Smooth muscle cell (in vitro differentiated cells): ENCODE measurements at regions not wholly inside any gene's neighbourhood (a gene's known extent, or its start where the extent isn't known, plus 50 kb on each side); places are given as distances from the start of the nearest gene placed in this dataset.

Source experiments
- DNase-seq: peaks from one replicate; lab custom pipeline; 2025; ENCODE audit not compliant: unreplicated experiment; lab: John Stamatoyannopoulos, UW
- H2AFZ ChIP-seq: fragments of 200-600 bp; sonication (generic); 2 replicates; pipeline ENCODE4 v1.6.0; 2016; ENCODE audit warnings: antibody characterized with exemption, low read depth, mild to moderate bottlenecking
- H3F3A ChIP-seq: fragments of 200-600 bp; sonication (generic); 2 replicates; pipeline ENCODE4 v1.6.0; 2017; ENCODE audit warnings: antibody characterized with exemption, low read depth
- H3K27ac ChIP-seq: fragments of 200-600 bp; sonication (generic); 2 replicates; pipeline ENCODE4 v1.5.1; 2016; ENCODE audit warnings: low read depth, mild to moderate bottlenecking
- H3K27me3 ChIP-seq: fragments of 200-600 bp; sonication (generic); 2 replicates; pipeline ENCODE4 v1.6.1; 2016; ENCODE audit warnings: low read depth, mild to moderate bottlenecking
- H3K36me3 ChIP-seq: fragments of 200-600 bp; sonication (generic); 2 replicates; pipeline ENCODE4 v1.5.1; 2016; ENCODE audit warnings: low read depth
- H3K4me1 ChIP-seq: fragments of 200-600 bp; sonication (generic); 2 replicates; pipeline ENCODE4 v1.5.1; 2016; ENCODE audit warnings: low read depth
- H3K4me2 ChIP-seq: fragments of 200-600 bp; sonication (generic); 2 replicates; pipeline ENCODE4 v1.6.0; 2016; ENCODE audit warnings: mild to moderate bottlenecking
- H3K4me3 ChIP-seq: fragments of 200-600 bp; sonication (generic); 2 replicates; pipeline ENCODE4 v1.5.1; 2016; ENCODE audit warnings: mild to moderate bottlenecking
- H3K79me2 ChIP-seq: fragments of 200-600 bp; sonication (generic); 2 replicates; pipeline ENCODE4 v1.6.0; 2016; ENCODE audit warnings: low read depth, mild to moderate bottlenecking
- H3K9ac ChIP-seq: fragments of 200-600 bp; sonication (generic); 2 replicates; pipeline ENCODE4 v1.6.0; 2016; ENCODE audit warnings: low read depth
- H3K9me3 ChIP-seq: fragments of 200-600 bp; sonication (generic); replicated peaks from 2 replicates; pipeline ENCODE4 v1.5.1; 2016; ENCODE audit warnings: low read depth
- H4K20me1 ChIP-seq: fragments of 200-600 bp; sonication (generic); 2 replicates; pipeline ENCODE4 v1.6.0; 2016; ENCODE audit warnings: low read depth
- WGBS: methylation state at CpG from one replicate; pipeline ENCODE4 v1.1.7; 2016; ENCODE audit warnings: low lambda C conversion rate; 5-methylcytosine and 5-hydroxymethylcytosine counted together
- TF ChIP-seq, protein P1 (sequence below): fragments of 200-600 bp; sonication (generic); IDR thresholded peaks from 2 replicates; pipeline ENCODE4 v1.5.1; 2017; ENCODE audit warnings: borderline replicate concordance, mild to moderate bottlenecking, antibody characterized with exemption; ENCODE audit not compliant: insufficient read depth, poor library complexity, severe bottlenecking

DNA sequence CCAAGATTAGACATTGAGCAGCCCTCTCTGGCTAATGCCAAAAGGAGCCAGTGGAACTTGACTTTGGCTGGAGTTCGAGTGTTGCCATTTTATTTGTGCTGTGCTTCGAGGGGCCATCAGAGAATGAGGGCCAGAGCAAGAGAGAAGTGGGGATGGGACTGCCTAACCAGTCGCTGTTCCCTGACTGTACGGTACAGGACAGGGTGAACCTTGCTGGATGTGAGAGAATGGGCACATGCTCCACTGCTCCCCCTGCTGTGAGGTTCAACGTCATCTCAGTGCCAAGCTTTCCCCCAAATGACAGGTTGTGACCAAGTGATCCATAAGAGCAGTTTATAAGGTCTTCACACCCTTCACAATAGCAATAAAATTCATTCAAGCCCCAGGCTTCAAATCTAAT is 55.1 kb upstream of the BCL11B start:
- Histone ChIP-seq H3K4me3 (no peak overlapping the region), H3K4me2 (no peak overlapping the region), H2AFZ (no peak overlapping the region), H3K79me2 (no peaks in the 10 kb centered on the region), H3K9ac (no peak overlapping the region), H4K20me1 (no peaks in the 10 kb centered on the region), H3K4me1 (no peaks in the 10 kb centered on the region), H3K27me3 (no peaks in the 10 kb centered on the region), H3K9me3 (no peaks in the 10 kb centered on the region), H3K27ac (no peak overlapping the region), H3K36me3 (no peaks in the 10 kb centered on the region), H3F3A (no peaks in the 10 kb centered on the region)
- 80% methylated on average over 5 of the region's 5 CpGs for WGBS
- DNase-seq: no peak
- TF ChIP-seq, protein P1, sequence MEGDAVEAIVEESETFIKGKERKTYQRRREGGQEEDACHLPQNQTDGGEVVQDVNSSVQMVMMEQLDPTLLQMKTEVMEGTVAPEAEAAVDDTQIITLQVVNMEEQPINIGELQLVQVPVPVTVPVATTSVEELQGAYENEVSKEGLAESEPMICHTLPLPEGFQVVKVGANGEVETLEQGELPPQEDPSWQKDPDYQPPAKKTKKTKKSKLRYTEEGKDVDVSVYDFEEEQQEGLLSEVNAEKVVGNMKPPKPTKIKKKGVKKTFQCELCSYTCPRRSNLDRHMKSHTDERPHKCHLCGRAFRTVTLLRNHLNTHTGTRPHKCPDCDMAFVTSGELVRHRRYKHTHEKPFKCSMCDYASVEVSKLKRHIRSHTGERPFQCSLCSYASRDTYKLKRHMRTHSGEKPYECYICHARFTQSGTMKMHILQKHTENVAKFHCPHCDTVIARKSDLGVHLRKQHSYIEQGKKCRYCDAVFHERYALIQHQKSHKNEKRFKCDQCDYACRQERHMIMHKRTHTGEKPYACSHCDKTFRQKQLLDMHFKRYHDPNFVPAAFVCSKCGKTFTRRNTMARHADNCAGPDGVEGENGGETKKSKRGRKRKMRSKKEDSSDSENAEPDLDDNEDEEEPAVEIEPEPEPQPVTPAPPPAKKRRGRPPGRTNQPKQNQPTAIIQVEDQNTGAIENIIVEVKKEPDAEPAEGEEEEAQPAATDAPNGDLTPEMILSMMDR: no peak

DNA sequence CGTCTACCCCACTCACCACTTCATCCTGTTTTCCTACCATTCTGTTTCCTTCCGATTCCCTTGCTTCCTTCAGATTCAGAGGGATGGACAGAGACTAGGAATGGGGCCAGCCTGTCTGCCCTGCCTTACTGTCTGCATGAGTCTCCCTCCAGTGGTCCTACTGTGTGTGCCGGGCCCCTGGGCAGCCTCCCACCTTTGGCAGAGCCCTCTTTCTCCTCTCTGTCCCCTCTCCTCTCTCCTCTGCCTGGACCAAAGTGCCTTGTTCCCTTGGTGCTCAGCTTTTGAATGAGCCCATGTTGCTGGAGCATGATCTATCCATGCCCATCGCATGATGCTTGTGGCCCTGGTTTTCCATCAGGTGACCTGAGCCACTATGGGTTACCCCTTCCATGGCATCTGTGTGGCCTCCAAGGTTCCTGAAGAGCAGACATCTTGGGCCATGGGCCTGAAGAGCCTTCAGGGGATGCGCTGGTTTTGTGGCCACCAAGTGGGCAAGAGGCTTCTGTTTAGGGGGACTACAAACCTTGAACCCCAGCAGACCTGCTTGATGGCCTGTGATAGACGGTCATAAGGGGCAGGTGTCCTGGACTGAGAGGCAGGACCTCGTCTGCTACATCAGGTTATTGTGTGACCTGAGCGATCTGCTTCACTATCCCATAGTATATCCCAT is 54.2 kb upstream of the BCL11B start:
- no peaks in the 10 kb centered on the region for H3F3A ChIP-seq
- H3K4me2 ChIP-seq: no peak overlapping the region
- no peak overlapping the region for H3K9ac ChIP-seq
- no peak overlapping the region for H3K27ac ChIP-seq
- no peaks in the 10 kb centered on the region for H4K20me1 ChIP-seq
- DNase-seq: no peak
- no peaks in the 10 kb centered on the region for H3K36me3 ChIP-seq
- TF ChIP-seq, protein P1: no peak
- H3K4me3 ChIP-seq: no peak overlapping the region
- H3K4me1 ChIP-seq: no peaks in the 10 kb centered on the region
- H3K9me3 ChIP-seq: no peaks in the 10 kb centered on the region
- H3K79me2 ChIP-seq: no peaks in the 10 kb centered on the region
- WGBS: 95% methylated on average over 8 of the region's 8 CpGs
- no peak overlapping the region for H2AFZ ChIP-seq
- no peaks in the 10 kb centered on the region for H3K27me3 ChIP-seq

DNA sequence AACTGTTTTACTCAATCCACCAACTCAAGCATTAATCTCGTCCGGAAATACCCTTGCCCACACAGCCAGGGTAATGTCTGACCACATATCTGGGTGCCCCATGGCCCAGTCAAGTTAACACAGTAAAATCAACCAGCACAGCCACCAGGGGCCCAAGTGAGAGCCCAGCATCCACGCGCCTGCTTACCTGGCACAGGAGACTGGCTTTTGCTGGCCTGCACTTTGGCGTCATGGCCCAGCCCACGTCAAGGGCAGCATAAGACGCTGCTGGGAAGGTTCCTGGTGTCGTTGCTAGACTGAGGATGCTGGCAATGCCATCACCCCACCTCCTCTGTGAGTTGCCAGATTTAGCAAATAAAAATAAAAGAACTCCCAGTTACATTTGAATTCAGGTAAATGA is 53.6 kb upstream of the BCL11B start:
- TF ChIP-seq, protein P1: no peak
- Histone ChIP-seq H3K9ac (no peak overlapping the region), H3K4me2 (no peak overlapping the region), H3K27ac (no peak overlapping the region), H3K36me3 (no peaks in the 10 kb centered on the region), H3K79me2 (no peaks in the 10 kb centered on the region), H2AFZ (no peak overlapping the region), H3K9me3 (no peaks in the 10 kb centered on the region), H3K27me3 (no peaks in the 10 kb centered on the region), H3K4me3 (no peak overlapping the region), H3K4me1 (no peaks in the 10 kb centered on the region), H4K20me1 (no peaks in the 10 kb centered on the region), H3F3A (no peaks in the 10 kb centered on the region)
- no peak for DNase-seq
- 95% methylated on average over 8 of the region's 8 CpGs for WGBS

DNA sequence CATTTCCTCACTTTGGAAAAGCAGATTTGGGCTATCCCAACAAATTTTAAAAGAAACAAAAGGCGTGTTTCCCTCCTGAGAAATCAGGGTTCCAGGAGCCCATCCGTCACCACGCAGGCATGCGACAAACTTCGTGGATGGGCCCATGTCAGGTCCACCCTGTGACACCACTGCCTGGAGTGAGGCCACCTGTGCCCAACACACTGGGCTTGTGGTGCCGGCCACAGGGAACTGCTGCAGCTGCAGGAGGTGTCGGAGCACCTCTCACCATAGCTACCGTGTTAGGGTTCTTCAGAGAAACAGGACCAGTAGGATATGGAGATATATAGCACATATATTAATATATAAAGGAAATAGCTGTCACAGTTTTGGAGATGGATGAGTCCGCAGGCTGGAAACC is 53.0 kb upstream of the BCL11B start:
- no peak overlapping the region for H3K4me2 ChIP-seq
- H3K9me3 ChIP-seq: no peaks in the 10 kb centered on the region
- no peaks in the 10 kb centered on the region for H3K27me3 ChIP-seq
- H3K4me1 ChIP-seq: no peaks in the 10 kb centered on the region
- H3F3A ChIP-seq: no peaks in the 10 kb centered on the region
- no peak overlapping the region for H3K9ac ChIP-seq
- H2AFZ ChIP-seq: no peak overlapping the region
- DNase-seq: no peak
- H3K79me2 ChIP-seq: no peaks in the 10 kb centered on the region
- no peaks in the 10 kb centered on the region for H4K20me1 ChIP-seq
- WGBS: 89% methylated on average over 9 of the region's 9 CpGs
- no peak overlapping the region for H3K4me3 ChIP-seq
- TF ChIP-seq, protein P1: no peak
- no peak overlapping the region for H3K27ac ChIP-seq
- no peaks in the 10 kb centered on the region for H3K36me3 ChIP-seq
